Keratinocyte (primary cell): ENCODE measurements at regions not wholly inside any gene's neighbourhood (a gene's known extent, or its start where the extent isn't known, plus 50 kb on each side); places are given as distances from the start of the nearest gene placed in this dataset.

Source experiments
- CTCF ChIP-seq, 3 experiments: IDR thresholded peaks in 1 of 3; conservative IDR thresholded peaks in 1 of 3; optimal IDR thresholded peaks in 1 of 3; 2 replicates in 2 of 3; 3 replicates in 1 of 3; pipeline versions ENCODE3 to v1.5.1; 2011; ENCODE audit warnings: low read length in 3 of 3, mild to moderate bottlenecking in 3 of 3, moderate library complexity in 2 of 3, control low read depth in 1 of 3, inconsistent platforms in 1 of 3; ENCODE audit not compliant: insufficient read depth in 2 of 3; ENCODE audit errors: extremely low read depth in 1 of 3
- EZH2 ChIP-seq: IDR thresholded peaks from one replicate; pipeline ENCODE4 v1.6.1; 2012; ENCODE audit warnings: inconsistent platforms, mild to moderate bottlenecking, low read length, moderate library complexity

- TF ChIP-seq EZH2, result no peak
- no peak for TF ChIP-seq CTCF (optimal IDR thresholded peaks at IDR 0.05 in 1 of 3, IDR thresholded peaks at IDR 0.05 in 1 of 3, conservative IDR thresholded peaks at IDR 0.05 in 1 of 3; ENCODE audit: extremely low read depth in 1 of 3, insufficient read depth in 2 of 3, low read length in 3 of 3)
These were observed 625.9 kb downstream of the TBC1D22A start for GRCh38 chr22:47388331-47388730.
